Naive thymus-derived CD4-positive, alpha-beta T cell (primary cell): ENCODE measurements at regions not wholly inside any gene's neighbourhood (a gene's known extent, or its start where the extent isn't known, plus 50 kb on each side); places are given as distances from the start of the nearest gene placed in this dataset.

ENCODE experiments used
- ATAC-seq: fragments of 150-1000 bp; cut with Tn5 transposase; 2 replicates; pipeline ENCODE4 v1.10.0; 2021; ENCODE audit warnings: mild to moderate bottlenecking, moderate library complexity
- CTCF ChIA-PET: fragments of 350-600 bp; sonication (Branson Sonifier 250); formaldehyde crosslinking; loops from one replicate; lab custom pipeline; 2021; ENCODE audit warnings: antibody characterized with exemption; lab: Charles Lee
- POLR2A ChIA-PET: fragments of 350-600 bp; sonication (Branson Sonifier 250); formaldehyde crosslinking; loops from one replicate; lab custom pipeline; 2021; ENCODE audit warnings: antibody characterized with exemption, inconsistent platforms; lab: Charles Lee
- DNase-seq, 9 donors: peaks; one replicate each; pipeline versions ENCODE4 v3.0.0 to v3.0.0-alpha.2; 2020 to 2022; ENCODE audit warnings: mixed read lengths in 1 of 9
- H3K27ac ChIP-seq: one replicate; pipeline ENCODE4 v1.7.0; 2013; ENCODE audit warnings: mild to moderate bottlenecking, low read depth, low read length, moderate library complexity
- H3K27me3 ChIP-seq, 2 donors: one replicate each; pipeline ENCODE4 v1.7.0; 2013; ENCODE audit warnings: low read length in 2 of 2, mild to moderate bottlenecking in 2 of 2, moderate library complexity in 2 of 2; ENCODE audit not compliant: control insufficient read depth in 2 of 2, insufficient read depth in 2 of 2
- H3K36me3 ChIP-seq, 3 experiments: 1 replicate in 2 of 3; 2 replicates in 1 of 3; pipeline ENCODE4 v1.7.0; 2013; ENCODE audit warnings: low read length in 3 of 3, mild to moderate bottlenecking in 3 of 3, moderate library complexity in 1 of 3; ENCODE audit not compliant: insufficient read depth in 3 of 3, control insufficient read depth in 2 of 3
- H3K4me1 ChIP-seq, 2 donors: one replicate each; pipeline ENCODE4 v1.7.0; 2013; ENCODE audit warnings: low read length in 2 of 2, mild to moderate bottlenecking in 2 of 2, moderate library complexity in 1 of 2; ENCODE audit not compliant: control insufficient read depth in 2 of 2, insufficient read depth in 2 of 2
- H3K4me3 ChIP-seq: 2 replicates; pipeline ENCODE4 v1.7.0; 2013; ENCODE audit warnings: mild to moderate bottlenecking, low read length
- H3K9me3 ChIP-seq, 3 experiments: 1 replicate in 2 of 3; 2 replicates in 1 of 3; pipeline ENCODE4 v1.7.0; 2013; ENCODE audit warnings: low read length in 3 of 3; ENCODE audit not compliant: control insufficient read depth in 2 of 3
- H3K27ac Mint-ChIP-seq, 9 donors: one replicate each; pipeline ENCODE4 v1.8.0; 2020 to 2022; ENCODE audit warnings: mixed read lengths in 9 of 9, mild to moderate bottlenecking in 8 of 9, moderate library complexity in 5 of 9, inconsistent platforms in 2 of 9
- H3K27me3 Mint-ChIP-seq, 5 donors: one replicate each; pipeline ENCODE4 v1.8.0; 2021 to 2022; ENCODE audit warnings: mixed read lengths in 5 of 5, mild to moderate bottlenecking in 1 of 5
- H3K36me3 Mint-ChIP-seq, 5 donors: one replicate each; pipeline ENCODE4 v1.8.0; 2020 to 2022; ENCODE audit warnings: mixed read lengths in 5 of 5, mild to moderate bottlenecking in 3 of 5, inconsistent platforms in 1 of 5
- H3K4me1 Mint-ChIP-seq, 7 donors: one replicate each; pipeline ENCODE4 v1.8.0; 2020 to 2022; ENCODE audit warnings: mixed read lengths in 7 of 7, mild to moderate bottlenecking in 3 of 7, inconsistent platforms in 1 of 7
- H3K4me3 Mint-ChIP-seq, 10 donors: one replicate each; pipeline ENCODE4 v1.8.0; 2020 to 2022; ENCODE audit warnings: mild to moderate bottlenecking in 10 of 10, mixed read lengths in 10 of 10, moderate library complexity in 6 of 10, inconsistent platforms in 2 of 10
- H3K9me3 Mint-ChIP-seq, 11 donors: one replicate each; pipeline ENCODE4 v1.8.0; 2020 to 2022; ENCODE audit warnings: mixed read lengths in 11 of 11, mild to moderate bottlenecking in 4 of 11, inconsistent platforms in 1 of 11, moderate library complexity in 1 of 11
- intact Hi-C, 2 donors: fragments of 100-400 bp; cut with micrococcal nuclease; formaldehyde crosslinking; loops; one replicate each; pipeline ENCODE4 v1.15.1; 2023

DNA sequence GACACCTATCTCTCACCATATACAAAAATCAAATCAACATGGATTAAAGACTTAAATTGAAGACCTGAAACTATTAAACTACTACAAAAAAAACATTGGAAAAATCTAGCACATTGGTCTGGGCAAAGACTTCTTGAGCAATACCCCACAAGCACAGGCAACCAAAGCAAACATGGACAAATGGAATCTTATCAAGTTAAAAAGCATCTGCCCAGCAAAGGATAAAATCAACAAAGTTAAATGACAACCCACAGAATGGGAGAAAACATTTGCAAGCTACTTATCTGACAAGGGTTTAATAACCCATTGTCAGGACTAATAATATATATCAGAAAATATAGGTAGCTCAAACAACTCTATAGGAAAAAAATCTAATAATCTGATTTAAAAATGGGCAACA lies 415.6 kb downstream of the KLHL13 start:
- Mint-ChIP-seq H3K4me3 (no peak overlapping the region), H3K27ac (no peak overlapping the region), H3K36me3 (no peaks in the 10 kb centered on the region), H3K9me3 (peaks cover 0 to 32% (median 3%) of the 10 kb centered on the region in 11 donors), H3K27me3 (no peaks in the 10 kb centered on the region), H3K4me1 (no peaks in the 10 kb centered on the region)
- Histone ChIP-seq H3K4me1 (no peaks in the 10 kb centered on the region), H3K27me3 (no peaks in the 10 kb centered on the region), H3K36me3 (no peaks in the 10 kb centered on the region), H3K4me3 (no peak overlapping the region), H3K9me3 (no peaks in the 10 kb centered on the region), H3K27ac (no peak overlapping the region)
- ChIA-PET POLR2A (no interaction called here), CTCF (no interaction called here)
- intact Hi-C loops, result no loop called here
- ATAC-seq (no peak), DNase-seq (no peak)

DNA sequence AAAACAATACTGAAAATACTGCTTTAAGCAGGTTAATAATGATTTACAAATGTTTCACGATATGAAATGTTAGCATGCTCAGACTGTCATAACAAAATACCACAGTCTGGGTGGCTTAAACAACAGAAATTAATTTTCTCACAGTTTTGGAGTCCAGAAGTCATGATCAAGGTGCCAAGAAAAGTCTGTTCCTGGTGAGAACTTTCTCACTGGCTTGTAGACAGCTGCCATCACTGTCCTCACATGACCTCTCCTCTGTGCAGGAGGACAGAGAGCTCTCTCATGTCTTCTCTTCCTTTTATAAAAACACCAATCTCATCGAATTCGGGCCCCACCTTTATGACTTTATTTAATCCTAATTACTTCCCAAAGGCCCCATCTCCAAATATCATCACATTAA lies 426.7 kb downstream of the KLHL13 start:
- intact Hi-C loops, result no loop called here
- Histone ChIP-seq H3K36me3 (no peaks in the 10 kb centered on the region), H3K9me3 (no peaks in the 10 kb centered on the region), H3K27ac (no peak overlapping the region), H3K4me1 (no peaks in the 10 kb centered on the region), H3K27me3 (no peaks in the 10 kb centered on the region), H3K4me3 (no peak overlapping the region)
- Mint-ChIP-seq H3K4me1 (no peaks in the 10 kb centered on the region), H3K36me3 (no peaks in the 10 kb centered on the region), H3K27me3 (no peaks in the 10 kb centered on the region), H3K4me3 (no peak overlapping the region), H3K27ac (no peak overlapping the region), H3K9me3 (no peaks in the 10 kb centered on the region)
- ATAC-seq, result no peak
- no peak for DNase-seq
- ChIA-PET POLR2A (no interaction called here), CTCF (no interaction called here)

DNA sequence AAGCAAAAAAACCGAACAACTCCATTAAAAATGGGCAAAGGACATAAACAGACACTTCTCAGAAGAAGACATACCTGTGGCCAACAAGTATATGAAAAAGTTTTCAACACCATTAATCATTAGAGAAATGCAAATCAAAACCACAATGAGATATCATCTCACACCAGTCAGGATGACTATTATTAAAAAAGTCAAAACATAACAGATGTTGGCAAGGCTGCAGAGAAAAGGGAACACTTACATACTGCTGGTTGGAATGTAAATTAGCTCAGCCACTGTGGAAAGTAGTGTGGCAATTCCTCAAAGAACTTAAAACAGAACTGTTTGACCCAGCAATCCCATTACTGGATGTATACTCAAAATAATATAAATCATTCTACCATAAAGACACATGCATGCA lies 436.3 kb downstream of the KLHL13 start:
- peaks cover 0 to 10% (median 0%) of the 10 kb centered on the region in 11 donors for H3K9me3 Mint-ChIP-seq
- Histone ChIP-seq H3K4me1 (no peaks in the 10 kb centered on the region), H3K9me3 (no peaks in the 10 kb centered on the region), H3K27ac (no peak overlapping the region), H3K4me3 (no peak overlapping the region), H3K27me3 (no peaks in the 10 kb centered on the region), H3K36me3 (no peaks in the 10 kb centered on the region)
- ATAC-seq (no peak), DNase-seq (no peak)
- H3K27me3 Mint-ChIP-seq, result no peaks in the 10 kb centered on the region
- H3K36me3 Mint-ChIP-seq, result no peaks in the 10 kb centered on the region
- ChIA-PET POLR2A (no interaction called here), CTCF (no interaction called here)
- no peaks in the 10 kb centered on the region for H3K4me1 Mint-ChIP-seq
- no peak overlapping the region for H3K4me3 Mint-ChIP-seq
- no peak overlapping the region for H3K27ac Mint-ChIP-seq
- intact Hi-C loops, result no loop called here

DNA sequence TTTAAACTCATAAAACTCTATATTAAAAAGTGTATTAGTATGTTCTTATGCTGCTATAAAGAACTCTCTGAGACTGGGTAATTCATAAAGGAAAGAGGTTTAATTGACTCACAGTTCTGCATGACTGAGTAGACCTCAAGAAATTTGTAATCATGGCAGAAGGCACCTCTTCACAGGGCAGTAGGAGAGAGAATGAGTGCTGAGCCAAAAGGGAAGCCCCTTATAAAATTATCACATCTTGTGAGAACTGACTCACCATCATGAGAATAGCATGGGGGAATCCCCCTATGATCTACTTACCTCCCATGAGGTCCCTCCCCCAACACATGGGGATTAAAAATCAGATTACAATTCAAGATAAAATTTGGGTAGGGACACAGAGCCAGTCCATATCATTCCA lies 463.2 kb downstream of the KLHL13 start:
- CTCF ChIA-PET, result no interaction called here
- no peak for DNase-seq
- Mint-ChIP-seq H3K4me1 (no peaks in the 10 kb centered on the region), H3K36me3 (no peaks in the 10 kb centered on the region), H3K27ac (no peak overlapping the region), H3K9me3 (peaks cover 0 to 8% (median 0%) of the 10 kb centered on the region in 11 donors), H3K4me3 (no peak overlapping the region), H3K27me3 (no peaks in the 10 kb centered on the region)
- no peaks in the 10 kb centered on the region for H3K27me3 ChIP-seq
- H3K9me3 ChIP-seq, result no peaks in the 10 kb centered on the region
- H3K4me3 ChIP-seq, result no peak overlapping the region
- H3K36me3 ChIP-seq, result no peaks in the 10 kb centered on the region
- POLR2A ChIA-PET, result no interaction called here
- H3K27ac ChIP-seq, result no peak overlapping the region
- no peak for ATAC-seq
- intact Hi-C loops, result no loop called here
- no peaks in the 10 kb centered on the region for H3K4me1 ChIP-seq

DNA sequence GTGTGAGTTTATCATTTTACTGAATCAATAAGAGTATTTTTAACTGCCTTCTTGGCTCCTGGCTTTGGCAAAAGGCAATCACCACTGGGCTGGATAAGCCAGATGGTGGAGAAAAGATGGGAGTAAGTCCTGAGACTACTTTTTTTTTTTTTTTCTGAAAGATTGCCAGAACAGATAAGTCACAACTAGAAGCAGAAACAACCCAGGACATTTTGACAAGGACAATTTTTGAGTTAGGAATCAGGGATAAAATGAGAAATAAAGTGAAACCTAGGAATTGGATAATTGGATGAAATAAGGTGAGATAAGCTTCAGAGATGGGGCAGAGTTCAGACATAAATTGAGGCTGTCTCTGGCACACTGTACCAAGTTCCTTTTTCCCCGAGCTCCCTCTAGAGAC lies 471.0 kb downstream of the KLHL13 start:
- no peak overlapping the region for H3K4me3 ChIP-seq
- no peaks in the 10 kb centered on the region for H3K9me3 ChIP-seq
- no peaks in the 10 kb centered on the region for H3K36me3 ChIP-seq
- ATAC-seq, result no peak
- H3K27ac ChIP-seq, result no peak overlapping the region
- intact Hi-C loops, result loop anchor here in 1 of 2 donors (2.0 kb wide), 1 partner anchor 65 kb away; no protein-coding TSS in a partner anchor
- H3K27me3 ChIP-seq, result no peaks in the 10 kb centered on the region
- H3K4me1 Mint-ChIP-seq, result no peaks in the 10 kb centered on the region
- no peak overlapping the region for H3K27ac Mint-ChIP-seq
- no peaks in the 10 kb centered on the region for H3K36me3 Mint-ChIP-seq
- H3K4me1 ChIP-seq, result no peaks in the 10 kb centered on the region
- POLR2A ChIA-PET, result no interaction called here
- no peak for DNase-seq
- no peak overlapping the region for H3K4me3 Mint-ChIP-seq
- H3K27me3 Mint-ChIP-seq, result no peaks in the 10 kb centered on the region
- CTCF ChIA-PET, result no interaction called here
- peaks cover 0 to 10% (median 0%) of the 10 kb centered on the region in 11 donors for H3K9me3 Mint-ChIP-seq

DNA sequence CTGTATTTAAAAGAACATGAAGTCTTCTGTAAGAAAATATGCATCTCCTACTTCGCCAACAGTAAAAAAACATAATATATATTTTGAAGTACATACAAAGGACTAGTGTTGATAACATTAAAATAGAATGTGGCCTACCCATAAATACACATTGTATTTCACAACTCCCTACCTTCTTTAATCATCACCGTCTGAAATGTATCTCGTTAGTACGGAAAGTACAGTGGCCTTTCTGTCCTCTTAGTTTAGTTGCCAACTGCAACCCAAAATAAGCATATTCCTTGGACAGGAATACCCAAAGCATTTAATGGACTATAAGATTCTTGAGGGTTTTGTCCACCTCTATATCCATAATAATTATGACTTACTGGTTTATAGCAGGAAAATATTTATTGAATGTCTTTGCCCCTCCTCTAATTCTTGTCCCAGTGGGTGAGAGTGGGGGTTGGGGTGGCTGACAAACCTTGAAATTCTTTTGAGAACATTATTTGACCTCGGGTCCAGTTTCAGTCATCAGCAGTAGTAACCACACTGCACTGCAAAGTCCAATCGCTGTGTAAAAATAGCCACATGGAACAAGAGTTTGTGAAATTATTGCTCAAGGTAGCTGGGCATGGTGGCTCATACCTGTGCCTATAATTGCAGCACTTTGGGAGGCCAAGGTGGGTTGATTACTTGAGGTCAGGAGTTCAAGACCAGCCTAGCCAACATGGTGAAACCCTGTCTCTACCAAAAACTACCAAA lies 474.5 kb downstream of the KLHL13 start:
- CTCF ChIA-PET, result no interaction called here
- H3K4me1 Mint-ChIP-seq, result no peaks in the 10 kb centered on the region
- ATAC-seq, result no peak

DNA sequence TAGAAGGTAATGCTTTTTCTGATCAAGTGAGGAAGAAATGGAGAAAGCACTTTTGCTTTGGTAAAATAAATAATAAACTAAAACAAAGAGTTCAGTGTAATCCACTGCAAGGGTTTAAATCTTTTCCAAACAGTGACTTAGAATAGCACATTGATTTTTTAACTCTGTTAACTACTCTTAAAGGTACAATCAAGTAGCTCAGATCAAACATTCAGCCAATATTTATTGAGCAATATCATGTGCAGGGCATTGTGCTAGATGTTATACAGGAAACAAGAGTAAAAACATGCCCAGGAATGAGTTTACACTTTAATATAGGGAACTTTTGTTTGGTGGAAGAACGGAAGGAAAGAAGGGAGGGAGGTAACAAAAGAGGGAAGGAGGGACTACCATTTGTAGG lies 479.8 kb downstream of the KLHL13 start:
- H3K36me3 Mint-ChIP-seq, result no peaks in the 10 kb centered on the region
- no peaks in the 10 kb centered on the region for H3K27me3 ChIP-seq
- H3K36me3 ChIP-seq, result no peaks in the 10 kb centered on the region
- POLR2A ChIA-PET, result interaction anchor here (0.6 kb wide), 1 partner anchor 1123 kb away, joined by 3 read pairs; no protein-coding TSS in a partner anchor
- no peak overlapping the region for H3K4me3 ChIP-seq
- H3K4me1 Mint-ChIP-seq, result no peaks in the 10 kb centered on the region
- H3K4me1 ChIP-seq, result no peaks in the 10 kb centered on the region
- intact Hi-C loops, result no loop called here
- CTCF ChIA-PET, result no interaction called here
- H3K27ac Mint-ChIP-seq, result no peak overlapping the region
- H3K27ac ChIP-seq, result no peak overlapping the region
- H3K9me3 ChIP-seq, result no peaks in the 10 kb centered on the region
- H3K4me3 Mint-ChIP-seq, result no peak overlapping the region
- no peaks in the 10 kb centered on the region for H3K27me3 Mint-ChIP-seq
- ATAC-seq (no peak), DNase-seq (no peak)
- H3K9me3 Mint-ChIP-seq, result peaks cover 0 to 1% (median 0%) of the 10 kb centered on the region in 11 donors

More for the DNA sequence above, 474.5 kb downstream of the KLHL13 start:
- Histone ChIP-seq H3K27me3 (no peaks in the 10 kb centered on the region), H3K9me3 (no peaks in the 10 kb centered on the region), H3K36me3 (no peaks in the 10 kb centered on the region), H3K4me1 (no peaks in the 10 kb centered on the region), H3K27ac (no peak overlapping the region), H3K4me3 (no peak overlapping the region)
- H3K27ac Mint-ChIP-seq, result no peak overlapping the region
- no peaks in the 10 kb centered on the region for H3K27me3 Mint-ChIP-seq
- no peaks in the 10 kb centered on the region for H3K36me3 Mint-ChIP-seq
- POLR2A ChIA-PET, result no interaction called here
- peaks cover 0 to 3% (median 0%) of the 10 kb centered on the region in 11 donors for H3K9me3 Mint-ChIP-seq
- intact Hi-C loops, result no loop called here
- no peak for DNase-seq
- H3K4me3 Mint-ChIP-seq, result no peak overlapping the region
